ENCODE measurements at regions not wholly inside any gene's neighbourhood (a gene's known extent, or its start where the extent isn't known, plus 50 kb on each side); places are given as distances from the start of the nearest gene placed in this dataset.

GRCh38 chr20:1833216-1833615, 62.0 kb upstream of the SIRPA start:
- POLR2A ChIA-PET, result no interaction called here
- Histone ChIP-seq H3K27ac (ENCODE audit: extremely low read length, insufficient read depth, low read length) (no peak overlapping the region), H3K4me2 (ENCODE audit: low read depth, low read length) (no peak overlapping the region), H2AFZ (ENCODE audit: low read length) (no peak overlapping the region), H3K9ac (ENCODE audit: insufficient read depth, low read depth, low read length) (no peak overlapping the region), H3K9me3 (ENCODE audit: low read length) (no peaks in the 10 kb centered on the region), H3K36me3 (replicated peaks in 1 of 2; ENCODE audit: control insufficient read depth in 1 of 2, insufficient read depth in 2 of 2, low read length in 2 of 2) (no peaks in the 10 kb centered on the region), H3K27me3 (ENCODE audit: control insufficient read depth in 1 of 2, insufficient read depth in 2 of 2, low read length in 2 of 2) (no peaks in the 10 kb centered on the region; a peak in 1 of 5 replicates), H4K20me1 (ENCODE audit: insufficient read depth, low read length) (no peaks in the 10 kb centered on the region), H3K79me2 (ENCODE audit: insufficient read depth, low read length) (no peaks in the 10 kb centered on the region), H3K4me1 (ENCODE audit: insufficient read depth, low read length) (peaks cover 41% of the 10 kb centered on the region), H3K4me3 (replicated peaks in 1 of 3; ENCODE audit: insufficient read depth in 1 of 3, low read depth in 2 of 3, low read length in 3 of 3) (no peak overlapping the region)
- TF ChIP-seq PRPF4 (IDR thresholded peaks at IDR 0.05; ENCODE audit: low read depth, low read length, poor library complexity, severe bottlenecking) (no peak), ZMYM3 (CRISPR knock-in tag; IDR thresholded peaks at IDR 0.05) (peak; percentile 64; the same call in 1 of the 2 replicates), ZNF138 (CRISPR knock-in tag; IDR thresholded peaks at IDR 0.05; ENCODE audit: low read depth) (no peak), HDAC2 (CRISPR knock-in tag; IDR thresholded peaks at IDR 0.05) (no peak), ZNF629 (CRISPR knock-in tag; conservative IDR thresholded peaks at IDR 0.05) (peak; percentile 82), KDM1A (CRISPR knock-in tag; IDR thresholded peaks at IDR 0.05) (0 out of 2 replicates have a peak, but pooled peaks have one; percentile 45), ZFP36 (IDR thresholded peaks at IDR 0.05; ENCODE audit: borderline replicate concordance, low read depth, low read length, partially characterized antibody) (peak; percentile 43), ZNF768 (CRISPR knock-in tag; IDR thresholded peaks at IDR 0.05) (peak; percentile 98)
- intact Hi-C loops (cut with micrococcal nuclease; ENCODE audit: unreplicated experiment), result no loop called here
- no peak for DNase-seq (ENCODE audit: low spot score)
- in situ Hi-C loops (cut with HindIII; ENCODE audit: extremely low pct_ligation_motif_present, low pct_unique_long_range_greater_than_20kb), result no loop called here
- CTCF ChIA-PET (ENCODE audit: low intra/inter-chr PET ratio, low total read pairs), result no interaction called here
- BruUV-seq (replicated peaks), result no TSS peak
- no peak for ATAC-seq
- 64% methylated on average over 4 of the region's 4 CpGs for WGBS (ENCODE audit: low lambda C conversion rate)
- FAIRE-seq, result no peak

GRCh38 chr20:1832634-1833033, 62.6 kb upstream of the SIRPA start:
- no peaks in the 10 kb centered on the region for H3K9me3 ChIP-seq (ENCODE audit: low read length)
- FAIRE-seq (no peak), ATAC-seq (no peak), DNase-seq (ENCODE audit: low spot score) (no peak)
- no peak overlapping the region for H3K9ac ChIP-seq (ENCODE audit: insufficient read depth, low read depth, low read length)
- in situ Hi-C loops (cut with HindIII; ENCODE audit: extremely low pct_ligation_motif_present, low pct_unique_long_range_greater_than_20kb), result no loop called here
- POLR2A ChIA-PET, result no interaction called here
- 71% methylated on average over 13 of the region's 13 CpGs for whole genome bisulfite sequencing (ENCODE audit: low lambda C conversion rate)
- no peak overlapping the region for H2AFZ ChIP-seq (ENCODE audit: low read length)
- H3K4me1 ChIP-seq (ENCODE audit: insufficient read depth, low read length), result peaks cover 47% of the 10 kb centered on the region
- BruUV-seq (replicated peaks), result no TSS peak
- H3K36me3 ChIP-seq (replicated peaks in 1 of 2; ENCODE audit: control insufficient read depth in 1 of 2, insufficient read depth in 2 of 2, low read length in 2 of 2), result no peaks in the 10 kb centered on the region
- H3K27ac ChIP-seq (ENCODE audit: extremely low read length, insufficient read depth, low read length), result no peak overlapping the region
- TF ChIP-seq ETV6 (CRISPR knock-in tag; conservative IDR thresholded peaks at IDR 0.05) (no peak), ZBTB25 (CRISPR knock-in tag; IDR thresholded peaks at IDR 0.05) (no peak), ATF5 (CRISPR knock-in tag; IDR thresholded peaks at IDR 0.05; ENCODE audit: low read depth) (no peak), AGO1 (IDR thresholded peaks at IDR 0.05; ENCODE audit: low read depth, low read length, poor library complexity, severe bottlenecking) (no peak)
- intact Hi-C loops (cut with micrococcal nuclease; ENCODE audit: unreplicated experiment), result no loop called here
- H3K4me2 ChIP-seq (ENCODE audit: low read depth, low read length), result no peak overlapping the region
- H4K20me1 ChIP-seq (ENCODE audit: insufficient read depth, low read length), result no peaks in the 10 kb centered on the region
- CTCF ChIA-PET (ENCODE audit: low intra/inter-chr PET ratio, low total read pairs), result no interaction called here
- no peaks in the 10 kb centered on the region; a peak in 1 of 5 replicates for H3K27me3 ChIP-seq (ENCODE audit: control insufficient read depth in 1 of 2, insufficient read depth in 2 of 2, low read length in 2 of 2)
- no peak overlapping the region for H3K4me3 ChIP-seq (replicated peaks in 1 of 3; ENCODE audit: insufficient read depth in 1 of 3, low read depth in 2 of 3, low read length in 3 of 3)
- H3K79me2 ChIP-seq (ENCODE audit: insufficient read depth, low read length), result no peaks in the 10 kb centered on the region

Measured in HepG2 (cell line).